Activated CD4-positive, alpha-beta T cell treated with anti-CD3 and anti-CD28 coated beads, Interleukin-2, Interleukin-6, amounts not matched to agents 100 ng/mL and 50 ng/mL, durations not matched to agents 16 hours and 8 hours (primary cell): ENCODE measurements at regions not wholly inside any gene's neighbourhood (a gene's known extent, or its start where the extent isn't known, plus 50 kb on each side); places are given as distances from the start of the nearest gene placed in this dataset.
A peak's percentile ranks its signal among the peaks of the same experiment; 100 is the strongest.
"Not testable (repeated sequence)": the region's sequence is repeated elsewhere in the genome, so short reads cannot be mapped to it uniquely, and the experiment has no call there.

Source experiments
- DNase-seq: peaks from one replicate; pipeline ENCODE4 v3.0.0-alpha.2; 2020

- DNase-seq, result no peak
Measured at GRCh38 chr22:11253000-11253511, 4274.9 kb upstream of the OR11H1 start.

- not testable (repeated sequence) for DNase-seq
Measured at GRCh38 chr22:11270981-11271380, 4257.0 kb upstream of the OR11H1 start.

- peak; percentile 24 for DNase-seq
Measured at GRCh38 chr22:11285116-11285838, 4242.7 kb upstream of the OR11H1 start.

- not testable (repeated sequence) for DNase-seq
Measured at GRCh38 chr22:11285839-11286205, 4242.2 kb upstream of the OR11H1 start.

GRCh38 chr22:11288246-11289220 is 4239.5 kb upstream of the OR11H1 start:
- DNase-seq, result not testable (repeated sequence)

GRCh38 chr22:11298126-11298893 is 4229.7 kb upstream of the OR11H1 start:
- not testable (repeated sequence) for DNase-seq

GRCh38 chr22:11302427-11302826 is 4225.6 kb upstream of the OR11H1 start:
- DNase-seq, result not testable (repeated sequence)

- not testable (repeated sequence) for DNase-seq
Measured at GRCh38 chr22:11302904-11303303, 4225.1 kb upstream of the OR11H1 start.

- not testable (repeated sequence) for DNase-seq
Measured at GRCh38 chr22:11305179-11305578, 4222.8 kb upstream of the OR11H1 start.

- DNase-seq, result not testable (repeated sequence)
Measured at GRCh38 chr22:11306933-11307518, 4221.0 kb upstream of the OR11H1 start.

- no peak for DNase-seq
Measured at GRCh38 chr22:11307998-11308397, 4220.0 kb upstream of the OR11H1 start.

- not testable (repeated sequence) for DNase-seq
Measured at GRCh38 chr22:11309777-11310176, 4218.2 kb upstream of the OR11H1 start.

GRCh38 chr22:11310647-11311046 is 4217.3 kb upstream of the OR11H1 start:
- not testable (repeated sequence) for DNase-seq

- not testable (repeated sequence) for DNase-seq
Measured at GRCh38 chr22:11312640-11313039, 4215.4 kb upstream of the OR11H1 start.

GRCh38 chr22:11313040-11313759 is 4214.8 kb upstream of the OR11H1 start:
- DNase-seq, result not testable (repeated sequence)

GRCh38 chr22:11318633-11319032 is 4209.4 kb upstream of the OR11H1 start:
- DNase-seq, result not testable (repeated sequence)

GRCh38 chr22:11324439-11325037 is 4203.5 kb upstream of the OR11H1 start:
- DNase-seq, result not testable (repeated sequence)

GRCh38 chr22:11325767-11326166 is 4202.2 kb upstream of the OR11H1 start:
- no peak for DNase-seq

- DNase-seq, result not testable (repeated sequence)
Measured at GRCh38 chr22:11341387-11342068, 4186.5 kb upstream of the OR11H1 start.

GRCh38 chr22:11351181-11351580 is 4176.8 kb upstream of the OR11H1 start:
- DNase-seq, result not testable (repeated sequence)
